ENCODE measurements at regions not wholly inside any gene's neighbourhood (a gene's known extent, or its start where the extent isn't known, plus 50 kb on each side); places are given as distances from the start of the nearest gene placed in this dataset.

GRCh38 chr15:93231261-93231925 is 142.4 kb upstream of the RGMA start:
- Histone ChIP-seq H3K27ac (replicated peaks) (no peak overlapping the region), H3K27me3 (ENCODE audit: insufficient read depth, poor library complexity, severe bottlenecking) (no peaks in the 10 kb centered on the region), H3K4me3 (replicated peaks; ENCODE audit: insufficient read depth, low read length) (no peak overlapping the region)
- no peak for DNase-seq (ENCODE audit: low read depth in 1 of 2, low spot score in 1 of 2)
- no peak for TF ChIP-seq REST (IDR thresholded peaks at IDR 0.05; ENCODE audit: insufficient replicate concordance, low read depth)
- no peak for TF ChIP-seq POLR2AphosphoS5 (IDR thresholded peaks at IDR 0.05; ENCODE audit: low read depth)
- TF ChIP-seq, protein P1, sequence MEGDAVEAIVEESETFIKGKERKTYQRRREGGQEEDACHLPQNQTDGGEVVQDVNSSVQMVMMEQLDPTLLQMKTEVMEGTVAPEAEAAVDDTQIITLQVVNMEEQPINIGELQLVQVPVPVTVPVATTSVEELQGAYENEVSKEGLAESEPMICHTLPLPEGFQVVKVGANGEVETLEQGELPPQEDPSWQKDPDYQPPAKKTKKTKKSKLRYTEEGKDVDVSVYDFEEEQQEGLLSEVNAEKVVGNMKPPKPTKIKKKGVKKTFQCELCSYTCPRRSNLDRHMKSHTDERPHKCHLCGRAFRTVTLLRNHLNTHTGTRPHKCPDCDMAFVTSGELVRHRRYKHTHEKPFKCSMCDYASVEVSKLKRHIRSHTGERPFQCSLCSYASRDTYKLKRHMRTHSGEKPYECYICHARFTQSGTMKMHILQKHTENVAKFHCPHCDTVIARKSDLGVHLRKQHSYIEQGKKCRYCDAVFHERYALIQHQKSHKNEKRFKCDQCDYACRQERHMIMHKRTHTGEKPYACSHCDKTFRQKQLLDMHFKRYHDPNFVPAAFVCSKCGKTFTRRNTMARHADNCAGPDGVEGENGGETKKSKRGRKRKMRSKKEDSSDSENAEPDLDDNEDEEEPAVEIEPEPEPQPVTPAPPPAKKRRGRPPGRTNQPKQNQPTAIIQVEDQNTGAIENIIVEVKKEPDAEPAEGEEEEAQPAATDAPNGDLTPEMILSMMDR (IDR thresholded peaks at IDR 0.05; ENCODE audit: insufficient read depth, low read length): no peak
- no peak for TF ChIP-seq GABPA (IDR thresholded peaks at IDR 0.05; ENCODE audit: low read depth)
- no peak for TF ChIP-seq SPI1 (IDR thresholded peaks at IDR 0.05; ENCODE audit: borderline replicate concordance, low read depth)

DNA sequence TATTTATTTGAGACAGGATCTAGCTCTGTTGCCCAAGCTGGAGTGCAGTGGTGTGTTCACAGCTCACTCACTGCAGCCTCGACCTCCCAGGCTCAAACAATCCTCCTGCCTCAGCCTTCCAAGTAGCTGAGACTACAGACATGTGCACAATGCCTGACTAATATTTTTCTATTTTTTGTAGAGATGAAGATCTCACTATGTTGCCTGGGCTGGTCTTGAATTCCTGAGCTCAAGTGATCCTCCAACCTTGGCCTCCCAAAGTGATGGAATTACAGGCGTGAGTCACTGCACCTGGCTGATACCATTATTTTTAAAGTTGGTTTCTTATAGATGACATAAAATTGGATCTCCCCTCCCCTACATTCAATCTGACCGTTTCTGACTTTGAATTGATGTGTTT is 139.5 kb upstream of the RGMA start:
- Histone ChIP-seq H3K27me3 (ENCODE audit: insufficient read depth, poor library complexity, severe bottlenecking) (no peaks in the 10 kb centered on the region), H3K27ac (replicated peaks) (no peak overlapping the region), H3K4me3 (replicated peaks; ENCODE audit: insufficient read depth, low read length) (no peak overlapping the region)
- TF ChIP-seq, protein P1 (IDR thresholded peaks at IDR 0.05; ENCODE audit: insufficient read depth, low read length): no peak
- TF ChIP-seq SPI1 (IDR thresholded peaks at IDR 0.05; ENCODE audit: borderline replicate concordance, low read depth): no peak
- no peak for TF ChIP-seq GABPA (IDR thresholded peaks at IDR 0.05; ENCODE audit: low read depth)
- no peak for TF ChIP-seq POLR2AphosphoS5 (IDR thresholded peaks at IDR 0.05; ENCODE audit: low read depth)
- no peak for TF ChIP-seq REST (IDR thresholded peaks at IDR 0.05; ENCODE audit: insufficient replicate concordance, low read depth)
- DNase-seq (ENCODE audit: low read depth in 1 of 2, low spot score in 1 of 2): no peak

- Histone ChIP-seq H3K4me3 (replicated peaks; ENCODE audit: insufficient read depth, low read length) (no peak overlapping the region), H3K27me3 (ENCODE audit: insufficient read depth, poor library complexity, severe bottlenecking) (no peaks in the 10 kb centered on the region), H3K27ac (replicated peaks) (no peak overlapping the region)
- no peak for DNase-seq (ENCODE audit: low read depth in 1 of 2, low spot score in 1 of 2)
- TF ChIP-seq REST (IDR thresholded peaks at IDR 0.05; ENCODE audit: insufficient replicate concordance, low read depth) (no peak), SPI1 (IDR thresholded peaks at IDR 0.05; ENCODE audit: borderline replicate concordance, low read depth) (no peak), POLR2AphosphoS5 (IDR thresholded peaks at IDR 0.05; ENCODE audit: low read depth) (no peak), GABPA (IDR thresholded peaks at IDR 0.05; ENCODE audit: low read depth) (no peak)
- TF ChIP-seq, protein P1 (IDR thresholded peaks at IDR 0.05; ENCODE audit: insufficient read depth, low read length): no peak
Observed at GRCh38 chr15:93223803-93224202, 134.8 kb upstream of the RGMA start.

All from HL-60 (cell line).